NCI-H2107 (cell line): ENCODE measurements at regions not wholly inside any gene's neighbourhood (a gene's known extent, or its start where the extent isn't known, plus 50 kb on each side); places are given as distances from the start of the nearest gene placed in this dataset.
"Not testable (repeated sequence)": the region's sequence is repeated elsewhere in the genome, so short reads cannot be mapped to it uniquely, and the experiment has no call there.

Experiments
- DNase-seq: peaks from one replicate; lab custom pipeline; 2025; lab: John Stamatoyannopoulos, UW

GRCh38 chr5:125251703-125252102 is 505.3 kb upstream of the ZNF608 start:
- no peak for DNase-seq

- not testable (repeated sequence) for DNase-seq
These were observed 507.2 kb upstream of the ZNF608 start for GRCh38 chr5:125253634-125254033.

GRCh38 chr5:125254267-125254666 is 507.8 kb upstream of the ZNF608 start:
- no peak for DNase-seq

GRCh38 chr5:125256296-125256695 is 509.9 kb upstream of the ZNF608 start:
- DNase-seq, result no peak

- no peak for DNase-seq
These were observed 510.9 kb upstream of the ZNF608 start for GRCh38 chr5:125257057-125257972.

- no peak for DNase-seq
These were observed 511.6 kb upstream of the ZNF608 start for GRCh38 chr5:125257997-125258396.

- DNase-seq, result no peak
These were observed 512.2 kb upstream of the ZNF608 start for GRCh38 chr5:125258615-125259014.

GRCh38 chr5:125261505-125262250 is 515.2 kb upstream of the ZNF608 start:
- no peak for DNase-seq

- no peak for DNase-seq
These were observed 516.3 kb upstream of the ZNF608 start for GRCh38 chr5:125262782-125263181.

- no peak for DNase-seq
These were observed 516.9 kb upstream of the ZNF608 start for GRCh38 chr5:125263356-125263755.

- DNase-seq, result no peak
These were observed 519.7 kb upstream of the ZNF608 start for GRCh38 chr5:125266106-125266505.

GRCh38 chr5:125267636-125268248 is 521.3 kb upstream of the ZNF608 start:
- DNase-seq, result no peak

GRCh38 chr5:125269926-125270325 is 523.5 kb upstream of the ZNF608 start:
- DNase-seq, result no peak

GRCh38 chr5:125272357-125272756 is 525.9 kb upstream of the ZNF608 start:
- DNase-seq, result no peak

GRCh38 chr5:125274211-125274610 is 527.8 kb upstream of the ZNF608 start:
- DNase-seq, result no peak

GRCh38 chr5:125274938-125275724 is 528.7 kb upstream of the ZNF608 start:
- DNase-seq, result no peak

GRCh38 chr5:125275725-125276090 is 529.3 kb upstream of the ZNF608 start:
- DNase-seq, result no peak

GRCh38 chr5:125276096-125276495 is 529.7 kb upstream of the ZNF608 start:
- DNase-seq, result no peak

GRCh38 chr5:125277494-125278154 is 531.2 kb upstream of the ZNF608 start:
- DNase-seq, result no peak

- no peak for DNase-seq
These were observed 532.3 kb upstream of the ZNF608 start for GRCh38 chr5:125278711-125279110.

GRCh38 chr5:125281667-125282066 is 535.2 kb upstream of the ZNF608 start:
- no peak for DNase-seq
